Hematopoietic multipotent progenitor cell treated with erythropoietin and hydrocortisone succinate and interleukin-3 and kit ligand, for 17 days (in vitro differentiated cells): ENCODE measurements at regions not wholly inside any gene's neighbourhood (a gene's known extent, or its start where the extent isn't known, plus 50 kb on each side); places are given as distances from the start of the nearest gene placed in this dataset.

Source experiments
- DNase-seq: peaks from one replicate; pipeline ENCODE4 v3.0.0-alpha.2; 2015; ENCODE audit warnings: low spot score

DNA sequence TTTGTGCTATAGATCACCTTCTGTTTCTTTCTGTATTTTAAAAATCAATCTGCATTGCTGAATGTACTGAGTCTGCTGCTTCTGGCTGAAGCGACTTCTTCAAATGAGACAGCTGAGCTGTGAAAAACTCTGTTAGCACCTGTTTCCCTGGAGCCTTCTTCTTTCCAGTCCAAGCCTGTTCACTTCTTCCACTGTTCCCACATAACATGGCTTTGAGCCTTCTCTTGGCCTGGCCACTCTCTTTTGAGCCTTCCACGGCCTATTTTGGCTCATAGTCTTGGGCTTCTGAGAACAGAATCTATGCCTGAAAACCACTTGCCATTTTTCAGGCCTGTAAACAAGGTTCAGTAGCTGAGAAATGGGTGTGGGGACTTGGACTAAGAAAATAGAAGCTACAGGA lies 132.9 kb upstream of the IGFBP7 start:
- no peak for DNase-seq

DNA sequence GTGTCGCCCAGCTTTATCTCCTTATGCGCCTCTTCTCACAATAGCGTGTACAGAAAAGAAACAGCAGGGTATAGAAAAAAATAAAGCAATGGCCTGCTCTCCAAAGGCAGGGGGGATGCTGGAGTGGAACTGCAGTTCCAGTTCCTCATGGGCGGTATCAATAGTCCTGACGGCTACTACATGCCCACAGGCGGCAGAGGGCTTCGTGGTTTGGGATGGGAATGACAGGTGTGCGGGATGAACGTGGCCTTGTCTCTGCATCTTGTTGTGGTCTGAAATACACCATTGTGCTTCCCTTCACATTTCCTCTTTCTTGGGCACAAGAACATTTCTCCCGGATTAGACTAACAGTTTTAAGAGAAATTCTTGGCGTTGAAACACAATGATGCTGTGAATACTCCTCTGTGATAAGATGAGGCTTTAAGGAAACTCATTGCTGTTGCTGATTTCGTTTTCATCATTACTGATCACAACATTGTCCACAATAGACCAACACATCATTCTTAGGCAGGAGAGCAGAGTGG lies 124.1 kb upstream of the IGFBP7 start:
- no peak for DNase-seq

DNA sequence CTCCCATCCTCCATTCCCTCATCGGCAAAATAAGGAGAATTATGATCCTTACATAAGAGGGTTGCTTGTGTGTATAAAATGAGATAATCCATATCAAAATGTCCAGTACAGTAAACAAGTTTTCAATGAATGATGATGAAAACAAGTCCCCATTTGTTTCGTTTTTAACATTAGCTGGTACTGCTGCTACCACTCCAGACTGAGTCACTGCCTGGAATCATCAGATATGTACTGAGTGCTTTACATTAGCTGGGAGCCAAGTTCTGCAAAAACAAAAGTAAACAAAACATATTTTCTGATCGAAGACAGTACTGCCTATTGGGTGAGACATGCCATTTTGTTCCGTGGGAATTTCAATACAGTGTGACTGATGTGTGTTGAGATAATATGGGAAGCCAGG lies 123.2 kb upstream of the IGFBP7 start:
- DNase-seq = no peak

DNA sequence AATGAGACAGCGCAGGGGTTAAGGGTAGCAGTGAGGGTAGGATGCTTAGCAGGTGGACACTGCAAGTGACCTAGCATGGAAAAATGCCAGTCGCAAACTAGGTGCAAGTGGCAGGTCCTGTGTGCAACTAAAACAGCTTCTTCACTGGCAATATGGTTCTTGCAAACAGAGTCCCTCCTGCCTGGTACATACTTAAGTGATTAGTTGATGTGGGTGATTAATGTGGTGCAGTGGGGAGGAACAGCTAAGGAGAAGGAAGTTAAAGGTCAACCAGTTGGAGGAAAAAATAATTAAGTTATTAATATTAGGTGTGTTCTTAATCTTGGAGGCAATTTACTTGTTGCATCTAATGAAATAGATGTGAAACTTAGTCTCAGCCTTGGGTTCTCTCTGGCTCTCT lies 121.6 kb upstream of the IGFBP7 start:
- no peak for DNase-seq

DNA sequence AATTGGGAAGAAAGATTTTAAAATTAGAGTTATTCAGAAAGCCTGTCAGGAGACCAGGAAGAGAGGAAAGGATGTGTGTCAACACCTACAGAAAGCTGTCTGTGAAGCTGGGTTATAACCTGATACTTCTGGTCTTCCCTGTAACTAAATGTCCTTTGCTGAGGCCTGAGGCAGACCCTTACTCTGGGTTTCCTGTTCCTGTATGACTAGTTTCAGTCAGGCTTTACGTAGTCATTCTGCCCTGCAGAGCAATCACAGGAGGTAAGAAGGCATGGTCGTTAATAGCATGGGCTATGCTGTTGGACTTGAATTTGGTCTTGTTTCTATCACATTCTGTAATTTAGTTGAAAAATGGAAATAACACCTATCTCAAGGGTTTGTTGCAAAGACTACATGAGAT lies 110.5 kb upstream of the IGFBP7 start:
- no peak for DNase-seq

DNA sequence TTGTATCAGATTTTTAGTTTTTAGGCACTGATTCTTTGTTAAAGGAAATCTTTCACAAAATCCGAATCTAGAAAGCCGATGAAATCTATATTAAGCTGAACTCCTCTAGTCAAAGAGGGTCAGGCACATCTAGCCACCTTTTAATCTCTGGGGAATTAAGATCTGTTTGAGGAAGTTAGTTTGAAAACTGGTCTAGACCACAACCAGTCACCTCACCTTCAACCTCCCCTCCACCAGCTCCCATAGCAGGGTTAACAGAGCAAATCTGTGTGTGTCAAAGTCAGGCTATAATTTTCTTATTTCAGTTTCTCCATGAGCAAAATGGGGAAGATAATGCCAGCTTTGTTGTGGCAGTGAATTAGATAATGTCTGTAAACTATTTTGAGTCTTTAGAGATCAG lies 110.0 kb upstream of the IGFBP7 start:
- no peak for DNase-seq

DNA sequence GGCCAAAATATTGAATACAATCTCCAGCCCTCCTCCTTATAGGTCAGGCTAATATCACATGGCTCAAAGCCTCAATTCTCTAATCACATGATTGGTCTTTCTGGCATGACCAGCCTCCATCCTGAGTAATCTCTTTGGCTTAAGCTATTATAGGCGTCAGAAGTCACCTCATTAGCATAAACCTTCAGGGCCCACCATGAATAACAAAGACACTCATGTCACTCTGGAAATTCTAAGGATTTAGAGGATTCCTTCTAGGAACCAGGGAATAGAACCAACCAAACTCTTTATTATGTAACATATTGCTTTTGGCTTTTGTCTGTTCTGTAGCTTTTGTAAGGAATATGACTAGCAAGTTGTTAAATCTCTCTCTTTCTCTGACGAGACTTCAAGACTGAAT lies 109.2 kb upstream of the IGFBP7 start:
- no peak for DNase-seq

DNA sequence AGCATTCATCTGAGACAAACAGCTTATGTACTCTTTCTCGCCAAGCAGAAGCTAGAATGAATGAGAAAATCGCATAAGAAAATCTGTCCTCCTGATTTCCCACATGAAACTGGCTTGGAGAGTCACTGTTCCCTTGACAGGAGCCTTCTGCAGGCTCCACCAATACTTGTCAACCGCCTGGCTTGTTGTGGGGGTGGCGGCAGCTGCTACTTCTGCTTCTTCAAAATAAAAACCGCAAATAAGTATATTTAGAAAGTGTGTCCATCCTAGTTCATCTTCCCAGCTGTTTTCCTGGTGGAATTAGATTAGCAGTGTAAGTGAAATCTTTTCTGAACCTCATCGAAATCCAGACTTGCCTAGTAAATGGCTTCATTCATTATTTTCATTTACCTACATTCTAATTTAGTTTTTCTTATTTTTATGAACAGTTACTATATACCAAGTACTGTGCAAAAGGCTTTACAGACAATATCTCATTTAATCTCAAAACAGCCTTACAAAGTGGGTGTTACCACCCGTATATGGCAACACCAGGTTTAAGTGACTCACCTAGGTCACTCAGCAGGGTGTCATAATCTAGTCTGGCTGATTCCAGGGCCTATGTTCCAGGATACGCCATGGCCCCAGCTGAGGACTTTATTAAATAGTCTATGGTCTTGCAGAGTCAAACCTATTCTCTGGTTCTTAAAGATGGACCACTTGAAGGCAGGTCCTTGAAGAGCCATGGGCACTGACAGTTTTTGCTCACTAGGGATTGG lies 104.6 kb upstream of the IGFBP7 start:
- DNase-seq = no peak

DNA sequence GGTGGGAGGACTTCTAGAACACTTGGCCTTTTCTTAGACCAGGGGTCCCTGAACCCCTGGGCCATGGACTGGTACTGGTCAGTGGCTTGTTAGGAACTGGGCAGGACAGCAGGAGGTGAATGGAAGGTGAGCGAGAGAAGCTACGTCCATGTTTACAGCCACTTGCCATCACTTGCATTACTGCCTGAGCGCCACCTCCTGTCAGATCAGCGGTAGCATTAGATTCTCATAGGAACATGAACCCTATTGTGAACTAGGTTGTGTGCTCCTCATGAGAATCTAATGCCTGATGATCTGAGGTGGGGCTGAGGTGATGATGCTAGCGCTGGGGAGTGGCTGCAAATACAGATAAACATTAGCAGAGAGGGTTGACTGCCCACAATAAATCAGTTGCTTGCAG lies 100.9 kb upstream of the IGFBP7 start:
- no peak for DNase-seq

DNA sequence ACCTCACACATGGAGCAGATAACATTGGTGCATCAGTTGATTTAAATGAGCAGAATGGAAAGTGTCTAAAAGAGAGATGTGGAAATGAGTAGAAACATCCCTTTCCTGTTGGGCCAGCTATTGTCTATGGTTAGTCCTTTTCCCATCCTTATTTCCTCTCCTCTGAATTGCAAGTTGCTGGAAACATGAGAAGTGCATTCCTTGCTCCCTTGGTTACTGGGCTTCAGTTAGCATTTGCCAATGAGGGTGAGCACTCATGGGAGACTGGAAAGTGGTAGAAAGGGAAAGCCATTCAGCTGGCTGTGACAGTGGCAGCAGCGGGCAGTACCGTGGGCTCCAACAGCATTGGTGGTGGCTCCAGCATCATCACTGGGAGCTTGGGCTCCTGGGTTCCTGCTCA lies 96.0 kb upstream of the IGFBP7 start:
- no peak for DNase-seq

DNA sequence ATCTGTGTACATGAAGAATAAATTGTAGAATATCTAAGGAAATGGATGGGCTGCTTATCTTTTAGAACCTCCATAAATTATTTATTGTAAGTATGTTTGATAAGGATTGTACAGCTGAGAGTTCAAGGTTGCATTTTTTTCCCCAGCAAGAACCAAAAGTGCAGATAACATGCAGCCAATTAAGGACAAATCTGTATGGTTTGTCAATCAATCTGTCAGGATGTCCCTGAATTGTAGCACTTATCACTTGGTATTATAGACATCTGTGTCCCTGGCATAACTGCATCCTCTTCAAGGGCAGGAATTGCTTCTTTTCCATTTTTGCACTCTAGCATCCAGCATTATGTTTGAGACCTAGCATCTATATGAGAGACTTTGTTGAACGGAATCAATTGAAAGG lies 95.4 kb upstream of the IGFBP7 start:
- no peak for DNase-seq

DNA sequence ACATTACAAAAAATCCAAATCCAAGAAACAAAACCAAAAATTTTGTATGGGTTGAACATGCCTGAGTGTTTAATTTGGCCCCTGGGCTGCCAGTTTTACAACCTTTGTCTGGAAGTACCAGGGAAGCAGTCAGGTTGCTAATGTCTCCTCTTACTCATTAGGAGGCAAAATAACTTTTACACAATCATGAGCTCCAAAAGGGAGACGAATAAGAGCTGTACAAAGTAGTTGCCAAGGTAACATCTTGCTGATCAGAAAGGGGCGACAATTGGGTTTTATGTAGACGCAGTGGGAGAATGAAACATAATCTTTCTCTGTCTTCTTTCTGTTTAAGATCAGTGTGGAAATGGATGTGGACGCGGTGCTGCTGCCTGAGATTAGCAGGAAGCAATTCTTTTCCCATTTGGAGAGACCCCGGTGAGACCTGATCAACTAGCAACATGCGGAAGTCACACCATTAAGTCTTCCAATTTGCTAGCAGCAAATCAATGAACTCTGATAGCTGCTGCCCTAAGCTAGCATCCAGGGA lies 90.7 kb upstream of the IGFBP7 start:
- no peak for DNase-seq

DNA sequence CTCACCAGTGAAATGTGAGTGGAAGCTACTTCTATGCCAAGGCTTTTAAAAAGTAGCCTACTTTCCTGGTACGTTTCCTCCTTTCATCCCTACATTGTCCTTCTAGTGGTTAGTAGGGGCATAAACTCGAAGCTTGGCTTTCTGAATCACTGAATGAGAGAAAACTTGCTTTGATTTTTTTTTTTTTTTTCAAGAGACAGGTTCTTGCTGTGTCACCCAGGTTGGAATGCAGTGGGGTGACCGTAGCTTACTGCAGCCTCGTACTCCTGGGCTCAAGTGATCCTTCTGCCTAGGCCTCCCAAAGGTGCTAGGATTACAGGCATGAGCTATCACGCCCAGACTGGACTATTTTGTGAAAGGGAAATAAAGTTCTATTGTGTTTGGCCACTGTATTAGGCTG lies 89.1 kb upstream of the IGFBP7 start:
- DNase-seq = no peak

DNA sequence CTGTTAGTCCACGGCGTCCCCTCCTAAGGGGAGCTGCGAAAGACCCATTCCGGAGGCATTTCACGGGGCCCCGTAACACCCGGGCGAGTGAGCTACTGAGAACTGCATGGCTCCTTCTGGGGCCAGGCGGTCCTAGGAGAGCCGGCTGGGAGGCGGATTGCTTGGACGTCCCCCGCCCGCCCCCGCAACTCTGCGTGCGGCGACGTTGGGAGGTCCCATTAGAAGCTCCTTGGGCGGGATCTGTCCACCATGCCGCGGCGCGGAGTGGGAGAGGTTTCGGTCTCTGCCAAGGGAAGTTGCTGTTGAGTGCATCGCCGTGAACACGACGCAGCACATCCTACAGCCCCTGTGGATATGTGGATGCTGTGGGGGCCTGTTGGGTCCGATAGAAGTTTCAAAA lies 85.4 kb upstream of the IGFBP7 start:
- DNase-seq = no peak

DNA sequence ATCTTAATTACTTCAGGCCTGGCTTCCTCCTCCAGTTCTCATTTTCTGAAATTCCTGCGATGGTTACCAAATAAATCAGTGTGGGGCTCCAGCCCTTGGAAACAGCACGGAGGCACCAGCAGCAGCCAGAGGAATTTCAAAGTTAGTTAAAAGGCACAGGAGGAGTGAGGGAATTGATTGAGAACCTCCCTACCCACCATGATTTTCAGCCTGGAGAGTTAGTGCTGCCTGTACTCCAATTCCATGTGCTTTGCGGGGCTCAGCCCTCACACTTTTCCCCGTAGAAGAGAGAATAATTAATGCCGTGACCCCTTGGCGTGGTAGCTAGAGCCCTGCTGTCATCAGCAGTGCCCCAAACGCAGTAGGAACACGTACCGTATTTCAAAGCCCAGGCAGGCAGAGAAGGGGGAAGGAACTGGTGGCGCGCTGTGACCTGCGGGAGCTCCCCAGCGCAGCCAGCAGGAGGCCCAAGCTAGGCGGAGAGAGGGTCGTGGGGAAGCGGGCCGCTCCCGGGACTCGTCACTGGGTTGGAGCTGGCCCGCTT lies 84.0 kb upstream of the IGFBP7 start:
- DNase-seq = no peak

DNA sequence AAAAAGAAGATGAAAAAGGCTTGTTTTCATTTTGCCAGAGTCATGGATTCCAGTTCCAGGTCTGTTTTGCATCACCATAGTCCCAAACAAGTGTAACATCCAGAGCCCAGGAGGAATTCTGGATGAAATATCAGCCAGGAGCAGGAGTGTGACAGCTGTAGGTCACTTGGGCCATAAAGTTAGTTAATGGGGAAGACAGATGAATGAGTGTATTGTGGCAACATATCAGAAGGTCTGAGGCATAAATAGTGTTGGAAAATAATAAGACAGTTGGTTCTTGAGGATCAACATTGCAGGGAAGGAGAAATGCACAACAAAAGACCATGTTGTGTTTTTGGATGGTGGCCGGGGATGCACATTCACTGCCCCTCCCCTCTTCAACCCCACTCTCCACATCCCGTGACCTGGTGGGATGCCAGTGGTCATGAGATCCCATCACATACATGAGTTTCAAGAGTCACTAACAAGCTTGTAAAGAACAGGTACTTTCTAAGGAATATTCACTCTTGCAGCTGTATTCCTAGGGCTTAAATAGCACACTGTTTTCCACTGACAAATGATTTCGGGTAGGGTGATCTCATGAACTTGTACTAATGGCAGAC lies 83.1 kb upstream of the IGFBP7 start:
- DNase-seq = no peak

DNA sequence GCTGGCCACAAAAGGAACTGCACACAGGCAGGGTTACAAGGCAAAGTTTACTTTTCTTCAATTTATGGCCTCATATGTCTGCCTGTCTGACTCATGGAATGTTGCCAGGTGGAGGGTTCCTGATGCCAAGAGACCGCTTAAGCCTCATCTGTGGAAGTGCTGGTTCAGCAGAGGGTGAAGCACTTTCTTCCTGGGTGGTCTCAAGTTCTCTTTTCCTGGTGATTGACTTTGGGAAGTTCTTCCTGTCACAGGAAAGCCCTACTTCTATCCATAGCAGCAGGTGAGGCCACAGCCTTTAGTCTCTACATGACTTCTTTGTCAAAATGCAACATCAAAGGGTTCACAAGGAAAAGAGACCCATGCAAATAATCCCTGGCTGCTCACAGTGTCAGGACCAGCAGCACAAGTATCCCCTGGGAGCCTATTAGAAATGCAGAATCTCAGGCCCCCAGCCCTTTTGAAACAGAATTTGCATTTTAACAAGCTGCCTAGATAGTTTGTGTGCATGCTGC lies 81.4 kb upstream of the IGFBP7 start:
- no peak for DNase-seq

DNA sequence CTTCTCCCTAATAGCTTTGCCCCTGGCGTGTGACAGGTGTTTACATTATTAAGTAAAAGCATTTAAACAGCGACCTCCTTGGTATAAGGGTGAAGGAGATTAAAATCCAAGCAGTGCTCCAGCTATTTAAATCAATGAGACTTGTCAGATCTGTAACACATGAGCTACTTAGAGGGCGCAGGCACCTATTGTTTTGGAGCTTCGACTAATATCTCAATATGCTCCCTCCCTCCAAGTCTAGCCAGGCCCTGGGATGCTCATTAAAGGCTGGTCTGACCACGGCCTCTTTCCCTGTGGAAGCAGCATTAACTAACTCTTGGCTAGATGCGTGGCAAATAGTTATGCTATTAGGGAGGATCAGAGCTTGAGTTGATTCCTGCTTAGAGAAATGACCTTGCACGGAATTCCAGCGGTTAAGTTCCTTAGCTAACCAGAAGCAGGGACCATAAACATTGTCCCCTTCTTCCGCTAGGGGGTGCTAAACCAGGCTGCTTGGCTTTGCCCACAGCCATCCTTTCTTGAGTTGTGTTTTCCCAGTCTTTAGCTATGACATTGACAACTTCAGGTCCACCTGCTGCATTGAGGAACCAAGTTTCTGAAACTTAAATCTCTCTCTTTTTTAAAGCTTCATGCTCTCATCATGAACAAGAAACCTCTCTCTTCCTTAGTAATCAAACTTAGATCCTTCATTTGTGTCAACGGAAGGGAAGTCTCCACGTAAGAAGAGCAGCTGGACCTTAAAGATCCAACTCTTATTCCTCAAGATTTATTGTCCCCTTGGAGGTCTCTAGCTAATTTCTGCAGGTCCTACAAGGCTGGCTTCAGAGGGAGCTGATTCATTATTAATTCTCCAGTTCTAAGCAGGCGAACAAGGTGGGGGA lies 80.7 kb upstream of the IGFBP7 start:
- peak; percentile 44 for DNase-seq

DNA sequence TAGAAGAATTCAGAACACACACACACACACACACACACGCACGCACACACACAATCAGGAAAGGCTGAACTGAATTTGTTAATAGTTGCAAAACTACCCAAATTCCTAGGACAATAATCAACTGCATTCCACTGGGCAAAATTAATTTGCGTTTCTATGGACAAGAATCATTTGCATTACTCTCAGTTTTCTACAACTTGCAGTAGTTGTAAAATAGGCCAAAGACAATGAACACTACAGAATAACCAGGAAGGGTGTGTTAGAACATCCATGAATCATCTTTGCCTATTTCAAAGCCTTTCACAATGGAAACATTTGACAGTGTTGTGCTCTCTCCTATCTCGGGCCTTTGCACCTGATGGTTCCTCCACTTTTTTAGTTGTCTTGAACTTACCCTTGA lies 77.1 kb upstream of the IGFBP7 start:
- no peak for DNase-seq

DNA sequence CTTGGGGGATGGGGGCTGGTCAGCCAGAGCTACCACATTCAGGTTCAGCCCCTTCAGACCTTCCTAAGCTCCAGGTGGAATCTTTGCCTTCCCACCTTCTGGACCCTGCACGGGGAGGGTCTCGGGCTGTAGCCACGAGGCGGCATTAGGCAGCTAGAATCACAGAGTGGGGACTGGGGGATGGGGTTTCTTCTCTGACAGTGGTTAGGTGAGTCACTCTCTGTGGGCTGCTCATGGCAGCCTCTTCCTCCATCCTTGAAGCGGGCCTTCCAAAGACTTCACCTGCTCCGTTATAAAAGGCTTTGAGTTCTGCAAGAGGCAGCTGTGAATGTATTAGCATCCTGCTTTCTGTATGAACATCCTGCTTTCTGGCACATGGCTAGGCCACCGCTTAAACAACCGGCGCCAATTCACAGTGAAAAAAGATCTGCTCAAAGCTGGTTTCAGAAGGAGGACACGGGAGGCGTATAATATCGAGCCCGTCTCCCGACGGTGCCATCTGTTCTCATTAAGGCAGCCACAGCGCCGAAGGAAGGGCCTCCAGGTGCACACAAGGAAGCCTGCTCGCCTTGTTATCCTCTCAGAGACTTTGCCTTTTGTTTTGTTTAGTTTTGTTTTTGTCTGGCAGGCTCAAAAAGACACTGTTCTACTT lies 74.3 kb upstream of the IGFBP7 start:
- no peak for DNase-seq

DNA sequence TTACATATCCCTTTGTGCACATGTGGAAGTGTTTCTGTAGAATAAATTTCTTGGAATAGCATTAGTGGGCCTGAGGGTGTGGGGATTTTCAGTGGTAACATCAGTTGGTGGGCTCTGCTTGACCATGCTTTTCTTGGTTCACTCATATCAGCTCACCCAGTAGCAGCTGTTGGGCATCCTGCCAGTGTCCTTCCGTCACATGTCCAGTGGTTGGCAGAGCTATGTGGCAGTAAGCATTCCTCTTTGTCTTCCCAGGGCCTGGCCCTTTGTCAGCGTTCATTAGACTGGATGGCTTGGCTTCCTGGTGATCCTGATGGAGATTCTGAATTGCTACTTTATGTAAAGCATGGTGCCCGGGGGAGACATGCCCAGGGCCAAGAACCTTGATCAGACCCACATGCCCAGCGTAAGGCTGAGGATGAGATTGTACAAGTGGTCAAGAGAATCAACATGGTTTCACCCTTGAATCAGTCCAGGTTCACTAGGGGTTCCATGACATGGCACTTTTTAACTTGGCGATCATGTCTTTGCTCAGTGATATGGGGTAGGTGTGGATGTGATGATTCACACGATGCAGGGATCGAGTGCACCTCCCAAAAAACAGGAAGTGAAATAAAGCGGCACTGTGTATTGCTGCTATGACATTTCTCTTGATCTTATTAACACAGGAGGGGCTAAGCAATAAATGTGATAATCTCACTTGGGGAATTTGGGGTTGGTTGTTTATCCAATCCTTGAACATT lies 72.1 kb upstream of the IGFBP7 start:
- DNase-seq = no peak
